Hepatocyte (in vitro differentiated cells): ENCODE measurements at regions not wholly inside any gene's neighbourhood (a gene's known extent, or its start where the extent isn't known, plus 50 kb on each side); places are given as distances from the start of the nearest gene placed in this dataset.

Experiments
- CTCF ChIP-seq: fragments of 200-600 bp; sonication (generic); IDR thresholded peaks from 2 replicates; pipeline ENCODE4 v1.5.1; 2016; ENCODE audit warnings: antibody characterized with exemption, mild to moderate bottlenecking; ENCODE audit not compliant: poor library complexity
- EZH2phosphoT487 ChIP-seq: fragments of 200-600 bp; sonication (generic); IDR thresholded peaks from one replicate; pipeline ENCODE4 v1.6.1; 2018; ENCODE audit warnings: antibody characterized with exemption, mild to moderate bottlenecking, low read depth, moderate library complexity; ENCODE audit not compliant: unreplicated experiment, severe bottlenecking

- TF ChIP-seq EZH2phosphoT487 (no peak), CTCF (no peak)
Measured at GRCh38 chr4:66927937-66928336, 617.4 kb downstream of the CENPC start.
